CD4-positive, alpha-beta T cell treated with Interleukin-15 for 1 hour (primary cell): ENCODE measurements at regions not wholly inside any gene's neighbourhood (a gene's known extent, or its start where the extent isn't known, plus 50 kb on each side); places are given as distances from the start of the nearest gene placed in this dataset.

Source experiments
- DNase-seq: peaks from one replicate; pipeline ENCODE4 v3.0.0-alpha.2; 2020

DNA sequence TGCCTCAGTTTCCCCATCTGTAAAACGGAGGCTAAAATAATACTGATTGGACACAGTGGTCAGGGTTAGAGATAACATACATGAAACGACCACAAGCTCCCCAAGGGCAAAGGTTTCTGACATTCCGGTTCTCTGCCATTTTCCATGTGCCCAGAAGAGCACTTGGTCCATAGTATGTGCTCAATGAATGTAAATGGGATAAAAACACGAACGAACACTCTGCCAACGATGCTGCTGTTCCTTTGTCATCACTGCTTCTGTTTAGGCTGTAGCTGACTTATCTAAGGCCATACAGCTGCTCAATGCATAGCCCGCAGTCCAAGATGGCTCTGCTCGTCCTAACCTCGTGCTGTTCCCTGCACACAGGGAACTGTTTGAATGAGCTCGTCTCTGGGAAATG, 102.0 kb downstream of the RMI2 start:
- no peak for DNase-seq

DNA sequence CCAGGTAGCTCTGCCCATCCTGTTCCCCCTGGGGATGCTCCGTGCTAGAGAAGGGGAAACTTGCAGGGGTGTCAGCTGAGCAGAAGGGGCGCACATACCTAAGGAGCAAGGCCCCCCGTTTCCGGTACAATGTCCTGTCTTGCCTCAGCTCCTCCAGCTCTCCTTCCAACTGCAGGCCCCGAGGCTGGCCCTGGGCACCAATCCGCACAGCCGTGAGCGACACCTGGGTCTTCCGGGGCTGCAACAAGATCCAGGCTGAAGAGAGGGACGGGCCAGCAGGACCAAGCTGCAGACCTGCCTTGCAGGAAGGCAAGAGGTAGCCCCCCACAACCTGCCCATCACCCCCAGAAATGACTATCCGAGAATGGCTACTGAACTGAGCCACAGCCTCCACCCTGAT, 102.6 kb downstream of the RMI2 start:
- no peak for DNase-seq

DNA sequence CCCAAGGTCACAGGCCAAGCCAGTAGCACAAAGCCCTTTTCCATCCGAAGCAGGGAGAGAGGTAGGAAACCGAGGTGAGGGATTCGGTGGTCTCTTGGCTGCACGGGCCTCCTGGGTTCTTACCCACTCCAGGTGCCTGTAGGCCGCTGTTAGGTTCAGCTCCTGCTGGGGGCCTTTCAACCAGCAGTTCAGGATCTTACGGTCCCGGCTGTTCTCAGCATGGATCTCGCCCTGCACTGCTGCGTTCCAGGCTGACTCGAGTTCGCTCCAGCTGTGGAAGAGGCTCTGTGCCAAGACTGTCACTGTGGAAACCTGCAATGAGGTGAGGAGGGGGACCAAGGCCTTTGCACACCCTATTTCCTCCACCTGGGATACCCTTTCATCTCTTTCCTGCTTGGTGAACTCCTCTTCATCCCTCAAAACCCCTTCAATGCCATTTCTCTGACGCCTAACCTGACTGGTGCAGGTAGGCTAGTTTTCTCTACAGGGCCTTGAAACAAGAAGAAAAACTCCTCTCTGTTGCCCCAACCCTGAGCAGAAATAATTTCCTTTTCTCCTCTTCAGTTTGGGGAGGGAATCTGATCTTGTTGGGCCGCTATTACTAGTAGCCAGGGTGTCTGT, 103.6 kb downstream of the RMI2 start:
- no peak for DNase-seq

DNA sequence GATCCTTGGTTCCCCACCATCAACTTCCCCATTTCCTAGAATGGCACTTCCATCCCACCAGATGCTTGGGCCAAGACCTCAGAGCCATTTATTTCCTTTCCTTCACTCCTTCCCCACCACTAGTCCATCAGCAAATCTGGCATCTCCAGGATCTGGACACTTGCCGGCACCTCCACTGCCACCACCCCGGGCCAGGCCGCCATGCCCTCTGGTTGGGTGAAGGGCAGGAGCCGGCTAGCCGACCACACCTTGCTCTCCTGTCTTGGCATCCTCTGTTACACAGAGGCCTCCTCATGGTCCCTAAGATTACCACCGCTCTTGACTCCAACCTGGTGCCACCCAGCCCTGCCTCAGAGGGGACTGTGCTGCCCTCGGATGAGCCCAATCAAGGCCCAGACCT, 104.5 kb downstream of the RMI2 start:
- DNase-seq, result no peak

DNA sequence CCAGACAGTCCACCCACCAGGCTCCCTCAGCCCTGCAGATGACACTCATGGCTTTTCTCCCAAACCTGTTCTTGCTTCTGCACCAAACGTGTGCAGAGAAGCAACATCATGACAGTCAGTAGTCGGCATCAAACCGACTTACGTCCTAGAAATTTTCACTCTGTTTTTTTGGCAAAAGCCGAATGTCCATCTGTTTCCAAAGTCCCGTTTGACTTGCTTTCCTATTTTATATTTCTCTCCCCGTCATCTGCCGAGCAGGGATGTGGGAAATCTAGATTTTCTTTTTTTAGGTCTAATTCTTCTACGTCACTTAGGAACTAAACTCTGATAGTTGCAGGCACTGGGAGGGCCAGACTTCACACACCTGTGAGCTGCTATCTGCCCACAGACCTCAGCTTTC, 104.9 kb downstream of the RMI2 start:
- DNase-seq, result no peak

DNA sequence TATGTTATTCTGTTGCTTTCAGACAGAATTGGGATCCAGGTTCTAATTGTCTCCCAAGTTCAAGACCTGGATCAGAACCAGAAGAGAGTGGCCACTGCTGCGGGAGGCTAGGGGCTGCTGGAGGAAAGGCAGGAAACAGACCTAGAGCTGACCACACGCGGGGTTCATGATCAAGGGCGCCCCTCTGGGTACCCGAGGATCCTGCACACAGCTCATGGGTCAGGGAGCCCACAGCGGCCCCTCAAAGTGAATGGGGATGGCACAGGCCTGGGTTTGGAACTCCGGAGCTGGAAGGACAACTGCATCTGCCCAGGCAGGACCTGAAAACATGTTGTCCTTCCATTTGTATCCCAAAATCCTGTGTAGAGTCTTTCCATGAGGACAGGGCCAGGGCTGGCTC, 107.0 kb downstream of the RMI2 start:
- DNase-seq, result no peak

DNA sequence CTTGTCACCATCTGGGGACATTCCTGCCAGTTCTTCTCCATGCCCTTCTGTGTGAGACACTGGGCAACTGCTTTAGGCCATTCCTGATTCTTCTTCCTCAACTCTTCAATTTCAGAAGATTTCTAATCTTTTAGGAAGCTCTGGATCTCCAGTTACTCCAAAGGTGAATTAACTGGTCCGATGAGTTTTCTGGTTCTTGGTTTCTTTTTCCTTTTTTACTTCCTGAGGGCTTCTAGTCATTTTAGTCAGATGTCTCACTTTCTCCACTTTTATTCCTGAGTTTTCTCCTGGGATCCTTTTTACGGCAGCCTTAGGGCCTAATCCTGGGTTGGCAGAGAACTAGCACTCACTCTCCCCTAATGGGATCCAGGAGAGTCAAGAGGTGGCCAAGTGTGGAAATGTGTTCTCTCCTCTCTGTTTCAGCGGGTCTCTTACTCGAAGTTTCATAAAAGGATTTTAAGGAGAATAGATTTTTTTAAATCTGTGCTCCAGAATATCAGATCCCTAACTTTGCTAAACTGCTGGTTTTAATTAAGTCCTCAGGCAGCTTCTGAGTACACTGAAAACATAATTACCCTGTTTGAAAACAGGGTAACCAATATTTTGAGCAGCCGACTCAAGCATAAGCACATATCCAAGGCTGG, 107.6 kb downstream of the RMI2 start:
- DNase-seq, result no peak

DNA sequence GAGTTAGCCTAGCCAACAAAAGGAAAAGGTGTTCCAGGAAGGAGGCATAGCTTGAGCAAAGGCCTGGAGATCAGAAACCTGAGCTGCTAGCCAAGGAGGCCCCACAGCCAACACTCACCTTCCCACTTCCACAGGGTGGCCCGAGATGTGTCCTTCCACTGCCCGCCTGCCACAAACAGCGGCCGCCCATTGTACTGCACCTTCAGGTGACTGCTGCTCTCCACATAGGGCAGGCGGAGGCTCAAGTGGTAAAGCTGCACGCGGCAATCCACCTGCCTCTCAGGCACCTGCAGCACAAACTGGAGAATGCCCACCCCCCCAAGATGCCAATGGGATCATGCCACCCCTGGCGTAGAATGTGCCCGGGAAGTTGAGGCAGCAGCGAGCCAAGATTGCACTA, 111.5 kb downstream of the RMI2 start:
- DNase-seq, result no peak

DNA sequence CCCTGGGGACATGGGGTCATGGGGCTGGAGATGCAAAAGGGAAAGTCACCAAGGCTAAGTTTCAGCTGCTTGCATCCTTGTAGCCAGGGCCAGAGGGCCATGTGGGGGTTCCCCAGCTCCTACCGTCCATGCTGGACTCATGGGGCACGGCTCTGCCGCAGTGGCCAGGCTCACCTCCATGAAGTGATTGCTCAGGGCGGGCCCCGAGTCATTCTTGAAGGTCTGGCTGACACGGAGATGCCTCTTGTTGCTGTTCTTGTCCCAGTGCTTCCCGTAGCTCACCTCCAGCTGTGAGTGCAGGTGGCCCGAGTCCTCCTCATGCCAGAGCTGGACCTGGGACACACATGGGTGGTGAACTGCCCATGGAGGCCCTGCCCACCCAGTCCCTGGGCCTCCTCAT, 114.5 kb downstream of the RMI2 start:
- no peak for DNase-seq

DNA sequence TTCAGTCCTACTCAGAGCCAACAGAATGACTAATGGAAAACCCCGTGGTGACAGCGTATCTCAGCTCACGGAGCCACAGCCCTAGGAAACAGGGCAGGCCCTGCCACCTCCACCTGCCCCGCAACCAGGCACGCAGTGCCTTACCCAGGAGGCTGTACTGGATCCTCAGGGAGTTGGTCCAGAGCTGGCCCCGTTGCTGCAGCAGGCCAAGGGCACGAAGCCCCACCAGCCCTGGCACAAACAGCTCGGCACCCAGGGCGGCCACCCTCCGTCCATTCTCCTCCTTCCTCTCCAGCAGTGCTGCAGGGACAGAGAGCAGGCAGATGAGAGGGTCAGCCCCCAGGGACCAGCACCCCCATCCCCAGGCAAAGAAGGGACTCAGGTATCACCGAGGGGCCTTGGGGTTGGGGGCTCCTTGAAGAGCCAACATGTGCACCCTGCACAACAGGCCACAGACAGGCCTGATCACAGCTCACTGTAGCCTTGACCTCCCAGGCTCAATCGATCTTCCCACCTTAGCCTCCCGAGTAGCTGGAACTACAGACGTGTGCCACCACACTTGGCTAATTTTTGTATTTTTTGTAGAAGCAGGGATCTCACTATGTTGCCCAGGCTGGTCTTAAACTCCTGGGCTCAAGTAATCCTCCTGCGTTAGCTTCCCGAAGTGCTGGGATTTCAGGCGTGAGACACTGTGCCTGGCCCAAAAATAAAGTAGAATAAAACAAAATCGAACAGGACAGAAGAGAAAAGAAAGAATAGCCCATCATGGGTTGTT, 115.7 kb downstream of the RMI2 start:
- no peak for DNase-seq

DNA sequence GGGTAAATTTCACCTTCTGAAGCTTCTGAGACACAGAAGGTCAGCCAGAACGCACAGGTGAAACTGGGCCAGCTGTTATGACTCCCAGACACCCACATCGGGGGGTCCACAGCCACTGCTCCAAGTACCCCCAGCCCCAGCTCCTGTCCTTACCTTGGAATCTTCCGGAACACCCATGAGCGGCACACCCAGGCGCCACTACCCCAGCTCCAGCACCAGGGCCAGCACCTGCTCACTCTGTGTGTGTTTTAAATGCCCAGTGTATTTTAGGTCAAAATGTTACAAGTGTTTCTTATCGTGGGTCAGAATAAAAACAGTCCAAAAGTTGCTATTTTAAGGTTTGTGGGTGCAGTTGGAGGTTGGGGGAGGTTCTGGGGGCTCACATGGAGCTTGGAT, 116.3 kb downstream of the RMI2 start:
- no peak for DNase-seq

DNA sequence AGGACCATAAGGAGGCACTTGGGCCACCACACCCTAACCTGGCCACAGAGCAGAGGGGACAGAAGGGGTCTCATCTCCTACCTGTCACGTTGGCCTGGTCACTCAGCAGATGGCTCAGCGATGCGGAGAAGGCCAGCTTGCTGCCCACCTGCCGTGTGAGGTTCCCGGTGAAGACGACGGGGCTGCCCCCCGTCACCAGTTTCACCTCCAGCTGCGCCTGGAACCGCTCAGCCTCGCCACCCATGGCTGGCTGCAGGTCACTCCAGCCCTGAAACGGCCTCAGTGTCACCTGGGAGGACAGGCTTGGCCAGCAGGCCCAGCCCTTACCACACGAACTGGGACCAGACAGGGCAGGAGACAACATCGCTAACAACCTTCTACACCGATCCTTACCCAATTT, 116.8 kb downstream of the RMI2 start:
- no peak for DNase-seq

DNA sequence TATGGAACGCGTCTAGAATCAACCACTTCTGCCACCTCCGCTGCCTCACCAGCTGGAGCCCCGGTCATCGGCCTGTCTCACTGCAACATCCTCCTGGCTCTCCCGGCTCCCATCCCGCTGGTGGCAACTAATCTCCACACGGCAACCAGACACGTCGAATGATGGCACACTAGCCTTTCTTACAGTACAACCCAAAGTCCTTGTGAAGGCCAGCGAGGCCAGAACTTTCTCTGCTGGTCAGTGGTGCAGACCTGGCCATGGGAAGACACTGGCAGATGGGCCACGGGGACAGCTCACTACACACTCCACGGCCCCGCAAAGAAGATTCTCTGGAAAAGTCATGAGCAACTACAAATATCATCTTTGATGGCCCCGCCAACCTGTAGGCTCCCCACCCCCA, 117.6 kb downstream of the RMI2 start:
- no peak for DNase-seq

DNA sequence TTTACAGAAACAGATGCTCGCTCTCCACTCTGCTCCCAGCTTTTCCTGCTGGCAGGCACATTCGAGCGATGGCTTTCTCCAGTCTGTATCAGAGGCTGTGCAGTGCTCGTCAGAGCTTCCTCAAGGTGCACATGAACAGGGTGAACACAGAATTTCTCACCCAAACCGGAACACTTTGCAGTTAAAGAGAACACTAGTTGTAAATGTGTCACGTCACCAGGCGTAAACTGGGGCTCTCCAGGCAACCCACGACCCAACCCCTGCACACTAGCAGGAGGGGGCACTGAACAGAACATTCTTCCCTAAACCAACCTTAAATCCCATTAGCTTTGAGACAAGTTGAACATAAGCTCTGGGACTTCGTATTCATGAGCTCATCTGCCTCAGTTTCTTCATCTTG, 119.0 kb downstream of the RMI2 start:
- DNase-seq, result no peak

DNA sequence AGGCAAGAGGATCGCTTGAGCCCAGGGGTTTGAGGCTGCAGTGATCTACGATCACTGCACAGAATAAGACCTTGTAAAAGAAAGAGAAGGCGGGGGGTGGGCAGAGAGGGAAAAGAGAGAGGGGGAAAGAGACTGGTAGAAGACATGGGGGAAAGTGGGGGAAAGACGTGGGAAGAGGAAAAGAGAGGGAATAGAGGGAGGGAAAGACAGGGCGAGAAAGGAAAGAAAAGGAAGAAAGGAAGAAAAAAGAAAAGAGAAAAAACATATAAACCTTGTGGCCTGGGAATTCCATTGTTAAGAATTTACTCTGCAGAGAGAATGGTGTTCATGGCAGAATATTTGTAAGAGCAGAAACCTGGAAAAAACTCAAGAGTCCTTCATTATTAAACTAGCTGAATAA, 120.4 kb downstream of the RMI2 start:
- no peak for DNase-seq

DNA sequence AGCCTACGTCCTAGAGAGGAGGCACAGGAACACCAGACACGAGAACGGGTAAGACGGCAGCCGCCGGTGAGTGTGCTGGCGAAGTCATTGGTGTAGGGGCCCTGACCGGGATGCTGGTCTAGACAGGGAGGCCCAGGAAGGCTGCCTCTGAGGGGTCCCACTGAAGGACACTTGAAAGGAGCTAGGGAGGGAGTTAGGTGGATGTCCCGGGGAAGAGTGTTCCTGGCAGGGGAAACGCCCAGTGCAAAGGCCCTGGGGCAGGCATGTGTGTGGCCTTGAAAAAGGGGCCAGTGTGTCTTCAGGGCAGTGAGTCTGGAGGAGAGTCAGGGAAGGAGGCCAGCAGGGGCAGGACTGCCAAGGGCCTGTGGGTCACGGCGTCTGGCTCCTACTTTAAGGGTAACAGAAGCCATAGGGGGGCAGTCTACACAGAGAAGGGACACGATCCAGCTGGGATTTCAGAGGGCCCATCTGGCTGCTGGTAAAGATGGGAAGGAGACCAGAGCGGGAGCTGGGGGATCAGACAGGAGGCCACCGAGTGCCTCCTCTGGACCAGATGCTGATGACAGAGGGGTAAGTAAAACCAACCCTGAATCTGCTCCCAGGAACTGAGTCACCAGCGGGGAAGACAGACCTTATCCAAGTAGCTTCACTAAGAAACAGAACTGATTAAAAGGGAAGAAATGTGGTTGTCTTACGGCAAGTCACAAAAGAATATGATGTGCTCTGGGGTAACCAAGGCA, 115.9 kb downstream of the LITAF start:
- DNase-seq, result no peak

DNA sequence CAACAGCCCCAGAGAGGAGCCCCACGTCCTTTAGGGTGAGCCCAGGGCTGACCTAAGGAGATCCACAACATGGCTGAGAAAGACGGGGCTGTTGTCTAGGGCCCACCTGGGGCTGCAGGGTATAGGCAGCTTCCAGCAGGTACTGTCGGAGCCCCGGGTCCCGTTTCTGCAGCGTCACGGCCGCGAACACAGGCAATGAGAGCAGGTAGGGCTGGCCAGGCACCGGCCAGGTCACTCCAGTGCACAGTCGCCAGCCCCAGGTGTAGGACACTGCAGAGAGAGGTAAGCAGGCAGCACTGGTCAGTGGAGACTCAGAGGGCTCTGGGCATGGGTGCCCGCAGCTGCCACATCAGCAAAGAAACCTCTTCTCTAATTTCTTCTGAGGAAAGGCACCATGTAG, 115.2 kb downstream of the LITAF start:
- DNase-seq, result no peak

DNA sequence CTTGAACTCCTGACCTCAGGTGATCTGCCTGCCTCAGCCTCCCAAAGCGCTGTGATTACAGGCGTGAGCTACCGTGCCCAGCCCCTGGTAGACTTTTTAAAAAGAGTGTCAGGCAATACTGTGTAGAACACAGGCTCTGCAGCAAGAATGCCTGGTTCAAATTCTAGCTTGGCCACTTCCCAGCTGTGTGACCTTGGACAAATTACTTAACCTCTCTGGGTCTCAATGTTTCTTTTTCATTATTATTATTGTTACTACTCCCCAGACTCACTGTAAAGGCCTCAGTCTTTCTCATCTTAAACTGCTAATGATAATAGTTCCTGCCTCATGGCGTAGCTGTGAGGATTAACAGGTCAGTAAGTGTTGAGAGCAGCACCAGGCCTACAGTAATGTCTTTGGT, 114.3 kb downstream of the LITAF start:
- DNase-seq, result no peak

DNA sequence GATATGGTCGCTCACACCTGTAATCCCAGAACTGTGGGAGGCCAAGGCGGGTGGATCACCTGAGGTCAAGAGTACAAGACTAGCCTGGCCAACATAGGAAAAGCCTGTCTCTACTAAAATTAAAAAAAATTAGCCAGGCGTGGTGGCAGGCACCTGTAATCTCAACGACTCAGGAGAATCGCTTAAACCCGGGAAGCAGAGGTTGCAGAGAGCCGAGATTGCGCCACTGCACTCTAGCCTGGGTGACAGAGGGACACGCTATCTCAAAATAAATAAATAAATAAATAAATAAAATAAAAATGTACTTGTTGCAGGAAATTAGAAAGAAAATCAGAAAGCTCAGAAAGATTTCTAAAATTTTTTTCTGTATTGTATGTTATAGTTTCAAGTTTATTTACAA, 113.9 kb downstream of the LITAF start:
- DNase-seq, result no peak

DNA sequence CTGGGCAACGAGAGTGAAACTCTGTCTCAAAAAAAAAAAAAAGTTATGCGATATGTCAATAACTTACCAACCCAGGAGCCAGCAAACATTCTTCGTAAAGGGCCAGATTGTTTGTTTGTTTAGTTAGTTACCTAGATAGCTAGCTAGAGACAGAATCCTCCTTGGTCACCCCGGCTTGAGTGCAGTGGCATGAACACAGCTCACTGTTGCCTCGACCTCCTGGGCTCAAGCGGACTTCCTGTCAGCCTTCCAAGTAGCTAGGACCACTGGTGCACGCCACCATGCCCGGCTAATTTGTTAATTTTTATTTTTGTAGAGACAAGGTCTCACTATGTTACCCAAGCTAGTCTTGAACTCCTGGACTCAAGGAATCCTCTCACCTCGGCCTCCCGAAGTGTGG, 113.0 kb downstream of the LITAF start:
- no peak for DNase-seq

DNA sequence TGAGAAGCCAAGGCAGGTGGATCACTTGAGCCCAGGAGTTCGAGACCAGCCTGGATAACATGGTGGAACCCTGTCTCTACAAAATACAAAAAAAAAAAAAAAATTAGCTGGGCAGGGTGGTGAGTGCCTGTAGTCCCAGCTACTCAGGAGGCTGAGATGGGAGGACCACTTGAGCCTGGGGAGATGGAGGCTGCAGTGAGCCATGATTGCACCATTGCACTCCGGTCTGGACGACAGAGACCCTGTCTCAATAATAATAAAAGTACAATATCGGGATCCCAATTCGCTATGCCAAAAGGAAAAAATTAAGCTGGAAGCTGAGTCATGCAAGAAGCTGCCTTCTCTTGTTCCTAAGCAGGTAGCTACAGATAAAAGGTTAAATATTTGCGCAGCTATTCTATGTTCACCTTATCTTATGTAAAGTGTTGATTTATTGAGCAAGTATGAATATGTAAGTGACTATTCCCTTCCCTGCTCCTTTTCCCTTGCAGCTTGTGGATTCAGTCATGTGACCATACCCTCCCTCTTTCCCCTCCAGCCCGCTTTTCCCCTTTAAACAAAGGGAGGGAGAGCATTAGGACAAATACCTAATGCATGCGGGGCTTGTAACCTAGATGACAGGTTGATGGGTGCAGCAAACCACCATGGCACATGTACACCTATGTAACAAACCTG, 112.0 kb downstream of the LITAF start:
- DNase-seq, result no peak

DNA sequence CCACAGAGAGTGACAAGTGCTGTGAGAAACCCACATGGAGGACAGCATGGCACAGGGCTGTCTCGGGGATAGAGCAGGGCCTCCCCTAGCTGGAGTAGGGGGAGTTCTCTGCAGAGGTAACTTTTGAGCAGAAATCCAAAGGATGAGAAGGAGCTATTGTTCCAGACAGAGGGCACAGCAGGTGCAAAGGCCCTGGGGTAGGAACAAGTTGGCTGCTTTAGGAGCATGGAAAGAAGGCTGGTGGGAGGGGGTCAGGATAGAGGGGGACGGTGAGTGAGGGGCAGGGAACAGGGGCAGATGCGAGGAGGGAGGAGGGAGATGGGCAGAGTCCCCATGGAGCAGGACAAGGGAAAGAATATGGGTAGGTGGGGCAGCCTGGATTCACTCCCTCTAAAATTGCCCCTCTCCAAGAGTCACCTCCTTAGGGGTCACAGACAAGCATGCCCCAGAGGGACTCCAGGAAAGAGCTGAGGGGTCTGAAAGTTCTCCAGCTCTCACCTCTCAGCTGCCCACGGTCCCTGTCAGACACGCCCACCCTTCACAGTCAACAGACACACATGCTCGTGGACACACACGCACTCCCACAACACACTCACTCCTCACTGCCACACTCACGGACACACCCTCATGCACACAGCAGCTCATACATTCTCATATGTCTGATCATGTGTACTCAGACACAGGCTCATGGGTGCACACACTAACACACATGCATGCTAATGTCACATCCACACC, 110.7 kb downstream of the LITAF start:
- DNase-seq, result no peak

DNA sequence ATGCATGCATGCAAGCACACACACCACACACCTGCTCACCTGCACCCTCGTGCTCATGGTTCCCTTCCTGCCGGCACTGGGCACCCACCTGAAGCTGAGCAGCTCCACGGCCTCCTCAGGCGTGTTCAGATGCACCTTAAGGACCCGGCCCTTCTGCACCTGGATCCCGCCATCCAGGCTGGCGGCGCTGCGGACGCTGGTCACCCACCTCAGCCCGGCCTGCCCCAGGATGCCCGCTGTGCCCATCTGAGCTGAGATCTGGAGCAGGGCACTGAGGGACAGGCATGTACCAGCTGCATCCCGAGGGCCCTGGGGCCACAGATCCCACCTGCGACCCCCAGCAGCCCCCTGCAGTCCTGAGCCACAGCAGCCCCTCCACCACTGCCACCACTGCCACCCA, 110.0 kb downstream of the LITAF start:
- DNase-seq, result no peak
